ENCODE measurements at regions not wholly inside any gene's neighbourhood (a gene's known extent, or its start where the extent isn't known, plus 50 kb on each side); places are given as distances from the start of the nearest gene placed in this dataset.

- TF ChIP-seq, protein P1, sequence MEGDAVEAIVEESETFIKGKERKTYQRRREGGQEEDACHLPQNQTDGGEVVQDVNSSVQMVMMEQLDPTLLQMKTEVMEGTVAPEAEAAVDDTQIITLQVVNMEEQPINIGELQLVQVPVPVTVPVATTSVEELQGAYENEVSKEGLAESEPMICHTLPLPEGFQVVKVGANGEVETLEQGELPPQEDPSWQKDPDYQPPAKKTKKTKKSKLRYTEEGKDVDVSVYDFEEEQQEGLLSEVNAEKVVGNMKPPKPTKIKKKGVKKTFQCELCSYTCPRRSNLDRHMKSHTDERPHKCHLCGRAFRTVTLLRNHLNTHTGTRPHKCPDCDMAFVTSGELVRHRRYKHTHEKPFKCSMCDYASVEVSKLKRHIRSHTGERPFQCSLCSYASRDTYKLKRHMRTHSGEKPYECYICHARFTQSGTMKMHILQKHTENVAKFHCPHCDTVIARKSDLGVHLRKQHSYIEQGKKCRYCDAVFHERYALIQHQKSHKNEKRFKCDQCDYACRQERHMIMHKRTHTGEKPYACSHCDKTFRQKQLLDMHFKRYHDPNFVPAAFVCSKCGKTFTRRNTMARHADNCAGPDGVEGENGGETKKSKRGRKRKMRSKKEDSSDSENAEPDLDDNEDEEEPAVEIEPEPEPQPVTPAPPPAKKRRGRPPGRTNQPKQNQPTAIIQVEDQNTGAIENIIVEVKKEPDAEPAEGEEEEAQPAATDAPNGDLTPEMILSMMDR (IDR thresholded peaks at IDR 0.05) = no peak
- no peak for TF ChIP-seq POLR2AphosphoS5 (IDR thresholded peaks at IDR 0.05)
Observed at GRCh38 chr3:98962189-98962930, 60.9 kb upstream of the DCBLD2 start.

Data from upper lobe of left lung (tissue), 4 donors.